ENCODE measurements at regions not wholly inside any gene's neighbourhood (a gene's known extent, or its start where the extent isn't known, plus 50 kb on each side); places are given as distances from the start of the nearest gene placed in this dataset.
"Not testable (repeated sequence)": the region's sequence is repeated elsewhere in the genome, so short reads cannot be mapped to it uniquely, and the experiment has no call there.

DNA sequence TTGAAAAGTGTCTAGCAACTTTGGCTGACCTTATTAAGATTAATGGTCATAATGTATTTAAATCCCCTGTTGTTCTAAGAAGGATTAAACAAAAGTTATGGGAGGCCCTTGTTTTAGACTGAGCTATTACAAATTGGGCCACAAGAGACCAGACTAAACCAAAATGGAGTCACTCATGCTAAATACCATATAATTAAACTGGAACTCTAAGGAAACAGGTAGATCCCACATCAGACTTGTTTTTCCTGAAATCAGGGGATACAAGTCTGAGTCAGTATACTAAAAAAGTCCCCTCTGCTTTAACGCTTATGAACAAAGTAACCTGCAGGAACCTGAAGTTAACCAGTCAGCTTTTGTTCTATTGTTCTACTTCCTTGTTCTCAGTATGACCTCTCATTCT, 305.9 kb upstream of the SGCG start:
- TF ChIP-seq, protein P1, sequence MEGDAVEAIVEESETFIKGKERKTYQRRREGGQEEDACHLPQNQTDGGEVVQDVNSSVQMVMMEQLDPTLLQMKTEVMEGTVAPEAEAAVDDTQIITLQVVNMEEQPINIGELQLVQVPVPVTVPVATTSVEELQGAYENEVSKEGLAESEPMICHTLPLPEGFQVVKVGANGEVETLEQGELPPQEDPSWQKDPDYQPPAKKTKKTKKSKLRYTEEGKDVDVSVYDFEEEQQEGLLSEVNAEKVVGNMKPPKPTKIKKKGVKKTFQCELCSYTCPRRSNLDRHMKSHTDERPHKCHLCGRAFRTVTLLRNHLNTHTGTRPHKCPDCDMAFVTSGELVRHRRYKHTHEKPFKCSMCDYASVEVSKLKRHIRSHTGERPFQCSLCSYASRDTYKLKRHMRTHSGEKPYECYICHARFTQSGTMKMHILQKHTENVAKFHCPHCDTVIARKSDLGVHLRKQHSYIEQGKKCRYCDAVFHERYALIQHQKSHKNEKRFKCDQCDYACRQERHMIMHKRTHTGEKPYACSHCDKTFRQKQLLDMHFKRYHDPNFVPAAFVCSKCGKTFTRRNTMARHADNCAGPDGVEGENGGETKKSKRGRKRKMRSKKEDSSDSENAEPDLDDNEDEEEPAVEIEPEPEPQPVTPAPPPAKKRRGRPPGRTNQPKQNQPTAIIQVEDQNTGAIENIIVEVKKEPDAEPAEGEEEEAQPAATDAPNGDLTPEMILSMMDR (IDR thresholded peaks at IDR 0.05) = no peak
- peaks cover 50% of the 10 kb centered on the region for H3K36me3 Mint-ChIP-seq (ENCODE audit: low read depth)
- no peak for DNase-seq
- peaks cover 34% of the 10 kb centered on the region for H3K9me3 Mint-ChIP-seq
- no peaks in the 10 kb centered on the region for H3K4me1 Mint-ChIP-seq
- no peak overlapping the region for H3K4me3 Mint-ChIP-seq
- H3K27ac Mint-ChIP-seq = no peak overlapping the region
- no peaks in the 10 kb centered on the region for H3K27me3 Mint-ChIP-seq (ENCODE audit: low read depth, poor library complexity)

DNA sequence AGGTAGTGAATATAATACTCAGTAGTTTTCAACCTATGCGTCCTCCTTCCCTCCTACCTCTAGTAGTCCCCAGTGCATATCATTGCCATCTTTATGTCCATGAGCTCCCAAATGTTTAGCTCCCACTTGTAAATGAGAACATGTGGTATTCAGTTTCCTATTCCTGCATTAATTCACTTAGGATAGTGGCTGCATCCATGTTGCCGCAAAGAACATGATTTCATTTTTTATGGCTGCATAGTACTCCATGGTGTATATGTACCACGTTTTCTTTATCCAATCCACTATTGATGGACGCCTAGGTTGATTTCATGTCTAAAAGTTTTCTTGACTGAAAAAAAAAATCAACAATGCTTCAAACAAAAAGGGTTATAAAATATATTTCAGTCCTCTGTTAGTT, 303.4 kb upstream of the SGCG start:
- no peak for DNase-seq
- Mint-ChIP-seq H3K4me1 (peaks cover 14% of the 10 kb centered on the region), H3K27ac (no peak overlapping the region), H3K9me3 (peaks cover 43% of the 10 kb centered on the region), H3K36me3 (ENCODE audit: low read depth) (peaks cover 45% of the 10 kb centered on the region), H3K4me3 (no peak overlapping the region), H3K27me3 (ENCODE audit: low read depth, poor library complexity) (no peaks in the 10 kb centered on the region)
- TF ChIP-seq, protein P1 (IDR thresholded peaks at IDR 0.05) = no peak

DNA sequence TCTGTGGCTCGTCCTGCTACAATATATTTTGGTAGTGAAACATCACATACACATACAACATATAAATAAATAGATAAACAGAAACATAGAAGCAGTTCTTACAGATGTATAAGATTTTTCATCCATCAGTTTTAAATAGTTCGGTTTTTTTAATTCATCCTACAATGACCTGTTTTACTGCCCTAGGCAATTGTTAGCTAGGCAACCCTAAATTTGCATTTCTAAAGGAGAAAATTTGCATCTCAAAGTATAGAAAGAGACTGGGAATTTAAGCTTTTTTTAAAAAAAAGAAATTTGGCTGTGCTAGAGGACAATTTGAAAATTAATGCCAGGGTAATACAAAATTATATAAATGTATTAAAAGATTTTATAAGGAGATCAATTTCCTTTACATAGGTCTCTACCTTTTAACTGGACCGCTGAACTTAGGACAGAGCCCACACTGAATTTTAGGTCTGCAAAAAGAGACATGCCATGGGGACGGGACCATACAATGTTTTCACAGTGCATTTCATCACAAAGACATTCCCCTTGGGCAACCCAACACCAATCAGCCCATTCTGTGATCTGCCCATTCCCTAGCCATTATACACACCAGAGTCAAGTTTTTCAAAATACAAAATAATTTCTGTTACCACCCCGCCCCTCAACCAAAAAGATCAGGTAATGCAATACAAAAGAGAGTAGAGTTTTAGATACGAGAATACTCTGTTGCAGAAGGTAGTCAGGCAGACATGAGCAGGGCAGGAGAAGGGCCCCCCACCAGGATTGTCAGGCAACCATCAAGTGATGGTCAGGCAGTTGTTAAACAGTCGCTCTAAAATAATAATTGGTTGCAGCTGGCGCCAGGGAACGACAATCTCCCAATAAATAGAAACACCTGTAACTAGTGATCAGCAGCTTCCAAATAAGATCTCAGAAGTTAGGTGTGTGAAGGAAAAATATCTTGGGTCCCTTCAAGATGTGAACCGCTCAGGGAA, 299.7 kb upstream of the SGCG start:
- no peak overlapping the region for H3K4me3 Mint-ChIP-seq

DNA sequence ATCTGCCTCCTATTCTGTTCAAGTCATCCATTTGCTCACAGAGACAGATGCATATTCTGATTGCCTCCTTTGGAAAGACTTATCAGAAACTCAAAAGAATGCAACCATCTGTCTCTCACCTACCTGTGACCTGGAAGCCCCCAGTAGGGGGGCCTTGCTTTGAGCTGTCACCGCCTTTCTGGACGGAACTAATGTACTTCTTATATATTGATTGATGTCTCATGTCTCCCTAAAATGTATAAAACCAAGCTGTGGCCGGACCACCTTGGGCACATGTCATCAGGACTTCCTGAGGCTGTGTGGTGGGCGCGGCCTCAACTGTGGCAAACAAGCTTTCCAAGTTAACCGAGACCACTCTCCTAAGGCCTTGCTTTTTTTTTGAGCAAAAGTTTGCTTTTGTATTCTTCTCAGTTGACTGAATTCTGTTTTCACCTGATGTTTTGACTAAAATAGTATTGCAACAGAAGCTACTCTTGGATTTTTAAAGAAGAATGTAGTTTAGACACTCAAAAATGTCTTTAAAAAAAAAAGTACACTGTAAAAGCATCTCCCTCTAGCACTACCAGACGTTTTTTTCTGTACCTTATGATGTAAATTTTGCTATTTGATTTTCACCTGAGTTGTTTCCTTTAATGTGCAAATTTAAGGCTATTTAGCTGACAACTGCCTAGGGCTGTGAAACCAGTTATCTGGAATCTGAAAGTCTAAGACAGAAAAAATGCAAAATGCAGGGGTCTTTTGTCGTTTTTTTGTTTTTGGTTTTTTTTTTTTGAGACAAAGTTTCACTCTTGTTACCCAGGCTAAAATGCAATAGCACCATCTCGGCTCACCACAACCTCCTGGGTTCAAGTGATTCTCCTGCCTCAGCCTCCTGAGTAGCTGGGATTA, 298.8 kb upstream of the SGCG start:
- not testable (repeated sequence) for H3K27me3 Mint-ChIP-seq (ENCODE audit: low read depth, poor library complexity); H3K27ac Mint-ChIP-seq; DNase-seq; H3K4me3 Mint-ChIP-seq
- Mint-ChIP-seq H3K4me1 (peaks cover 37% of the 10 kb centered on the region), H3K9me3 (peaks cover 23% of the 10 kb centered on the region), H3K36me3 (ENCODE audit: low read depth) (peaks cover 29% of the 10 kb centered on the region)

More for the DNA sequence above, 299.7 kb upstream of the SGCG start:
- TF ChIP-seq, protein P1 (IDR thresholded peaks at IDR 0.05) = no peak
- Mint-ChIP-seq H3K4me1 (peaks cover 37% of the 10 kb centered on the region), H3K27ac (no peak overlapping the region), H3K36me3 (ENCODE audit: low read depth) (peaks cover 24% of the 10 kb centered on the region), H3K9me3 (peaks cover 23% of the 10 kb centered on the region), H3K27me3 (ENCODE audit: low read depth, poor library complexity) (no peaks in the 10 kb centered on the region)
- DNase-seq = no peak

DNA sequence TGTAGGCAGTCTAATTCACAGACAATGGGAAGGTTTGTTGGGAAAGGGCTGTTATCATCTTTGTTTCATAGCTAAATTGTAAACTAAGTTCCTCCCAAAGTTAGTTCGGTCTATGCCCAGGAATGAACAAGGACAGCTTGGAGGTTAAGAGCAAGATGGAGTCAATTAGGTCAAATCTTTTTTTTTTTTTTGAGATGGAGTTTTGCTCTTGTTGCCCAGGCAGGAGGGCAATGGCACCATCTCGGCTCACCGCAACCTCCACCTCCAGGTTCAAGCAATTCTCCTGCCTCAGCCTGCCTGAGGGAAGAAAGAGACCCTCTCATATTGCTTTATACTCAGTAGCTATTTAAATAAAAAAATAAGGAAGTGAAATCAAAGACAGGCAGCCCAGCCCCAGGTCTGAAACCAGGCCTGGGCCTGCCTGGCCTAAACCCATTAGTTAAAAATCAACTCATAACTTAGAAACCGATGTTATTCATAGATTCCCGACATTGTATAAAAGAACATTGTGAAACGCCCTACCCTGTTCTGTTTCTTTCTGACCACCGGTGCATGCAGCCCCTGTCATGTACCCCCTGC, 297.4 kb upstream of the SGCG start:
- peaks cover 37% of the 10 kb centered on the region for H3K4me1 Mint-ChIP-seq
- no peaks in the 10 kb centered on the region for H3K27me3 Mint-ChIP-seq (ENCODE audit: low read depth, poor library complexity)
- TF ChIP-seq, protein P1 (IDR thresholded peaks at IDR 0.05) = no peak
- peak overlapping the region; percentile 98 for H3K27ac Mint-ChIP-seq
- DNase-seq = no peak
- H3K9me3 Mint-ChIP-seq = peaks cover 23% of the 10 kb centered on the region
- peaks cover 31% of the 10 kb centered on the region for H3K36me3 Mint-ChIP-seq (ENCODE audit: low read depth)
- H3K4me3 Mint-ChIP-seq = no peak overlapping the region

DNA sequence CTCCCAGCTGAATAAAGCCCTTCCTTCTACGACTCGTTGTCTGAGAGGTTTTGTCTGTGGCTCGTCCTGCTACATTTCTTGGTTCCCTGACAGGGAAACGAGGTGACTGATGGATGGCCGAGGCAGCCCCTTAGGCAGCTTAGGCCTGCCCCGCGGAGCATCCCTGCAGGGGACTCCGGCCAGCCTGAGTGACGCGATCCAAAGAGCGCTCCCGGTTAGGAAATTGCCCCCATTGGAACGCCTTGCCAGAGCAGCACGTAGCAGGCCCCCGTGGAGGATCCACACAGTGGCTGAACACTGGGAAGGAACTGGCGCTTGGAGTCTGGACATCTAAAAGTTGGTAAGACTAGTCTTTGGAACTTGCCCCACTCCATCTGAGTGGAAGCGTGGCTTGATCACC, 296.8 kb upstream of the SGCG start:
- Mint-ChIP-seq H3K27me3 (ENCODE audit: low read depth, poor library complexity) (no peaks in the 10 kb centered on the region), H3K36me3 (ENCODE audit: low read depth) (peaks cover 36% of the 10 kb centered on the region), H3K4me3 (peak overlapping the region; percentile 26), H3K27ac (peak overlapping the region; percentile 98), H3K4me1 (peaks cover 37% of the 10 kb centered on the region), H3K9me3 (peaks cover 29% of the 10 kb centered on the region)
- TF ChIP-seq, protein P1 (IDR thresholded peaks at IDR 0.05) = no peak
- peak; percentile 12 for DNase-seq

DNA sequence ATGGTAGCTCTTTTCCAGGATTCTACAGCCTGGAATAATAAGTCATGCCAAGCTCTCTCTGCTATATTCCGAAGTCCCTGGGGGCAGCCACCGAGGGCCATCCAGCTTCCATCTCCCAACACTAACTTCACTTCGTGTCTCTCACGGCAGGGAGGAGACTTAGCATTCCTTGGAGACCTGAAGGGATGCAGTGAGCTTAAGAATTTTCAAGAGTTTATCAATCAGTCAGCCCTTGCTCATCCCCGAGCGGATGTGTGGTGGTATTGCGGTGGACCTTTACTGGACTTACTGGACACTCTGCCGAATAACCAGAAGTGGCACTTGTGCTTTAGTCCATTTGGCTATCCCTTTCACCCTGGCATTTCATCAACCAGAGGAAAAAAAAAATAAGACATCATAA, 294.7 kb upstream of the SGCG start:
- H3K9me3 Mint-ChIP-seq = peaks cover 36% of the 10 kb centered on the region
- DNase-seq; H3K27ac Mint-ChIP-seq; H3K4me3 Mint-ChIP-seq; H3K27me3 Mint-ChIP-seq (ENCODE audit: low read depth, poor library complexity): not testable (repeated sequence)
- peaks cover 36% of the 10 kb centered on the region for H3K4me1 Mint-ChIP-seq
- peaks cover 38% of the 10 kb centered on the region for H3K36me3 Mint-ChIP-seq (ENCODE audit: low read depth)

DNA sequence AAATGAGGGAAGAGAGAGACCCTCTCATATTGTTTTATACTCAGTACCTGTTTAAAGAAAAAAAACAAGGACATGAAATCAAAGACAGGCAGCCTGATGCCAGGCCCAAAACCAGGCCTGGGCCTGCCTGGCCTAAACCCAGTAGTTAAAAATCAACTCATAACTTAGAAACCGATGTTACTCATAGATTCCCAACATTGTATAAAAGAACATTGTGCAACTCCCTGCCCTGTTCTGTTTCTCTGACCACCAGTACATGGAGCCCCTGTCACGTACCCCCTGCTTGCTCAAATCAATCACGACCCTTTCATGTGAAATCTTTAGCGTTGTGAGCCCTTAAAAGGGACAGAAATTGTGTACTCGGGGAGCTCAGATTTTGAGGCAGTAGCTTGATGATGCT, 291.4 kb upstream of the SGCG start:
- not testable (repeated sequence) for H3K4me3 Mint-ChIP-seq; DNase-seq; H3K27ac Mint-ChIP-seq; H3K27me3 Mint-ChIP-seq (ENCODE audit: low read depth, poor library complexity)
- Mint-ChIP-seq H3K9me3 (peaks cover 45% of the 10 kb centered on the region), H3K36me3 (ENCODE audit: low read depth) (peaks cover 52% of the 10 kb centered on the region), H3K4me1 (peaks cover 25% of the 10 kb centered on the region)
